ENCODE measurements at regions not wholly inside any gene's neighbourhood (a gene's known extent, or its start where the extent isn't known, plus 50 kb on each side); places are given as distances from the start of the nearest gene placed in this dataset.

GRCh38 chr19:30074741-30075715 is 133.0 kb downstream of the URI1 start:
- no peak overlapping the region for H3K27ac Mint-ChIP-seq
- H3K4me1 ChIP-seq (ENCODE audit: control insufficient read depth, insufficient read depth, low read length): no peaks in the 10 kb centered on the region
- WGBS (ENCODE audit: insufficient coverage): 91% methylated on average over 10 of the region's 12 CpGs
- H3K27me3 Mint-ChIP-seq (ENCODE audit: low read depth in 2 of 2): peaks cover 4 to 12% of the 10 kb centered on the region in 2 donors
- H3K27me3 ChIP-seq (ENCODE audit: control insufficient read depth, insufficient read depth, low read length): no peaks in the 10 kb centered on the region
- intact Hi-C loops (cut with micrococcal nuclease): no loop called here
- no peak for ATAC-seq
- no peaks in the 10 kb centered on the region for H3K36me3 ChIP-seq (ENCODE audit: control insufficient read depth, insufficient read depth, low read length)
- no peak overlapping the region for H3K27ac ChIP-seq (ENCODE audit: low read length)
- no peak overlapping the region for H3K4me3 ChIP-seq (ENCODE audit: low read length)
- H3K9me3 Mint-ChIP-seq: no peaks in the 10 kb centered on the region
- H3K9me3 ChIP-seq (ENCODE audit: control insufficient read depth, insufficient read depth, low read length): no peaks in the 10 kb centered on the region
- no peak overlapping the region for H3K4me3 Mint-ChIP-seq
- DNase-seq: no peak
- H3K4me1 Mint-ChIP-seq: no peaks in the 10 kb centered on the region
- TF ChIP-seq CTCF (IDR thresholded peaks at IDR 0.05): no peak
- H3K36me3 Mint-ChIP-seq: no peaks in the 10 kb centered on the region

- DNase-seq: no peak
- no peaks in the 10 kb centered on the region for H3K4me1 ChIP-seq (ENCODE audit: control insufficient read depth, insufficient read depth, low read length)
- Mint-ChIP-seq H3K4me1 (no peaks in the 10 kb centered on the region), H3K4me3 (no peak overlapping the region), H3K27ac (no peak overlapping the region), H3K36me3 (no peaks in the 10 kb centered on the region), H3K27me3 (ENCODE audit: low read depth in 2 of 2) (peaks cover 10 to 12% of the 10 kb centered on the region in 2 donors), H3K9me3 (no peaks in the 10 kb centered on the region)
- ATAC-seq: no peak
- no peaks in the 10 kb centered on the region for H3K27me3 ChIP-seq (ENCODE audit: control insufficient read depth, insufficient read depth, low read length)
- intact Hi-C loops (cut with micrococcal nuclease): no loop called here
- no peak overlapping the region for H3K4me3 ChIP-seq (ENCODE audit: low read length)
- H3K9me3 ChIP-seq (ENCODE audit: control insufficient read depth, insufficient read depth, low read length): no peaks in the 10 kb centered on the region
- H3K27ac ChIP-seq (ENCODE audit: low read length): no peak overlapping the region
- WGBS (ENCODE audit: insufficient coverage): 70% methylated on average over 6 of the region's 11 CpGs
- no peaks in the 10 kb centered on the region for H3K36me3 ChIP-seq (ENCODE audit: control insufficient read depth, insufficient read depth, low read length)
- TF ChIP-seq CTCF (IDR thresholded peaks at IDR 0.05): no peak
Measured at GRCh38 chr19:30076101-30076551, 134.1 kb downstream of the URI1 start.

GRCh38 chr19:30076751-30077670 is 135.0 kb downstream of the URI1 start:
- H3K4me3 ChIP-seq (ENCODE audit: low read length): no peak overlapping the region
- DNase-seq (no peak), ATAC-seq (peak in 1 of 3 donors; percentile 8)
- H3K4me1 ChIP-seq (ENCODE audit: control insufficient read depth, insufficient read depth, low read length): no peaks in the 10 kb centered on the region
- H3K9me3 ChIP-seq (ENCODE audit: control insufficient read depth, insufficient read depth, low read length): no peaks in the 10 kb centered on the region
- WGBS (ENCODE audit: insufficient coverage): 77% methylated on average over 14 of the region's 14 CpGs
- Mint-ChIP-seq H3K9me3 (no peaks in the 10 kb centered on the region), H3K4me1 (no peaks in the 10 kb centered on the region), H3K36me3 (no peaks in the 10 kb centered on the region), H3K27me3 (ENCODE audit: low read depth in 2 of 2) (peaks cover 12 to 13% of the 10 kb centered on the region in 2 donors), H3K27ac (no peak overlapping the region), H3K4me3 (no peak overlapping the region)
- intact Hi-C loops (cut with micrococcal nuclease): no loop called here
- no peak overlapping the region for H3K27ac ChIP-seq (ENCODE audit: low read length)
- no peak for TF ChIP-seq CTCF (IDR thresholded peaks at IDR 0.05)
- no peaks in the 10 kb centered on the region for H3K27me3 ChIP-seq (ENCODE audit: control insufficient read depth, insufficient read depth, low read length)
- H3K36me3 ChIP-seq (ENCODE audit: control insufficient read depth, insufficient read depth, low read length): no peaks in the 10 kb centered on the region
